K562 (cell line): ENCODE measurements at regions not wholly inside any gene's neighbourhood (a gene's known extent, or its start where the extent isn't known, plus 50 kb on each side); places are given as distances from the start of the nearest gene placed in this dataset.
A peak's percentile ranks its signal among the peaks of the same experiment; 100 is the strongest.

Source experiments
- BRD4 ChIP-seq: fragments of 200-600 bp; sonication (generic); IDR thresholded peaks from 2 replicates; pipeline ENCODE4 v1.6.1; 2017; ENCODE audit warnings: inconsistent platforms
- CBX5 ChIP-seq: IDR thresholded peaks from 2 replicates; pipeline ENCODE4 v1.6.1; 2014; ENCODE audit warnings: low read depth, borderline replicate concordance
- CCNT2 ChIP-seq: IDR thresholded peaks from 2 replicates; pipeline ENCODE4 v1.6.1; 2011; ENCODE audit warnings: borderline replicate concordance, low read depth, mild to moderate bottlenecking, moderate library complexity, mixed read lengths, low read length; ENCODE audit not compliant: insufficient read length; ENCODE audit errors: extremely low read depth
- CHD2 ChIP-seq: IDR thresholded peaks from 2 replicates; pipeline ENCODE4 v1.6.1; 2011; ENCODE audit warnings: low read depth, low read length
- FUS ChIP-seq: fragments of 200-400 bp; formaldehyde crosslinking; optimal IDR thresholded peaks from 2 replicates; pipeline ENCODE3; 2017; ENCODE audit warnings: low read depth, low read length
- JUN ChIP-seq, 2 experiments: sonication (generic) in 1 of 2; formaldehyde crosslinking in 1 of 2; IDR thresholded peaks; 2 replicates each; pipeline versions ENCODE4 v1.6.1 to v1.8.0; 2012 to 2022; ENCODE audit warnings: borderline replicate concordance in 2 of 2, mild to moderate bottlenecking in 2 of 2, improper control_type of control experiment in 1 of 2, low read depth in 1 of 2, low read length in 1 of 2, missing genetic modification reagents in 1 of 2
- KLF6 ChIP-seq: fragments of 250-450 bp; sonication (Bioruptor Pico); IDR thresholded peaks from 2 replicates; pipeline ENCODE4 v1.4.0; 2020; ENCODE audit warnings: mild to moderate bottlenecking, moderate library complexity, borderline replicate concordance
- NCOA1 ChIP-seq: fragments of 450-650 bp; IDR thresholded peaks from 2 replicates; pipeline ENCODE4 v1.6.1; 2016; ENCODE audit warnings: low read depth
- POLR3G ChIP-seq: IDR thresholded peaks from 2 replicates; pipeline ENCODE4 v1.6.1; 2011; ENCODE audit not compliant: insufficient read length, insufficient replicate concordance; ENCODE audit errors: extremely low read depth
- PRPF4 ChIP-seq: fragments of 200-400 bp; formaldehyde crosslinking; IDR thresholded peaks from one replicate; pipeline ENCODE4 v1.6.1; 2017; ENCODE audit warnings: low read length, low read depth, mild to moderate bottlenecking; ENCODE audit not compliant: insufficient read depth, poor library complexity, severe bottlenecking
- RB1 ChIP-seq: fragments of 450-650 bp; IDR thresholded peaks from 2 replicates; pipeline ENCODE4 v1.6.1; 2017; ENCODE audit warnings: low read depth, mild to moderate bottlenecking
- RBBP5 ChIP-seq: fragments of 200-600 bp; sonication (generic); IDR thresholded peaks from 2 replicates; pipeline ENCODE4 v1.6.1; 2012; ENCODE audit warnings: borderline replicate concordance, mild to moderate bottlenecking, low read length, control low read depth, inconsistent platforms; ENCODE audit not compliant: insufficient read depth, poor library complexity, severe bottlenecking
- RFX5 ChIP-seq: IDR thresholded peaks from 2 replicates; pipeline ENCODE4 v1.6.1; 2011; ENCODE audit warnings: low read depth, mild to moderate bottlenecking, improper control_type of control experiment, low read length
- SRF ChIP-seq, 2 experiments: fragments of 250-450, 450-650 bp in 1 of 2; sonication (Bioruptor Pico) in 1 of 2; sonication (generic) in 1 of 2; formaldehyde crosslinking; IDR thresholded peaks; 2 replicates each; pipeline versions ENCODE4 v1.5.0 to v1.5.1; 2020 to 2022; ENCODE audit warnings: mild to moderate bottlenecking in 1 of 2, missing genetic modification reagents in 1 of 2
- STAG1 ChIP-seq: sonication (generic); formaldehyde crosslinking; IDR thresholded peaks from 2 replicates; pipeline ENCODE4 v1.5.0; 2020; ENCODE audit warnings: missing genetic modification reagents, borderline replicate concordance
- ZNF311 ChIP-seq: fragments of 250-450 bp; sonication (Bioruptor Pico); IDR thresholded peaks from 2 replicates; pipeline ENCODE4 v1.4.0; 2020; ENCODE audit warnings: mild to moderate bottlenecking, moderate library complexity
- ZNF436 ChIP-seq: fragments of 250-450, 450-650 bp; sonication (Bioruptor Pico); formaldehyde crosslinking; IDR thresholded peaks from 2 replicates; pipeline ENCODE4 v1.7.0; 2020; ENCODE audit warnings: mild to moderate bottlenecking
- TF ChIP-seq, protein P1 (sequence below), 3 experiments: IDR thresholded peaks in 2 of 3; conservative IDR thresholded peaks in 1 of 3; 2 replicates each; pipeline ENCODE4 v1.5.1; 2011 to 2012; ENCODE audit warnings: low read length in 3 of 3, mild to moderate bottlenecking in 3 of 3, control low read depth in 2 of 3, improper control_type of control experiment in 1 of 3, inconsistent platforms in 1 of 3, low read depth in 1 of 3, mixed read lengths in 1 of 3, moderate library complexity in 1 of 3; ENCODE audit not compliant: insufficient read depth in 2 of 3
- TF ChIP-seq, protein P2 (sequence below): fragments of 150-350 bp; IDR thresholded peaks from 2 replicates; pipeline ENCODE4 v1.6.1; 2014; ENCODE audit warnings: low read depth, mild to moderate bottlenecking, low read length, borderline replicate concordance

DNA sequence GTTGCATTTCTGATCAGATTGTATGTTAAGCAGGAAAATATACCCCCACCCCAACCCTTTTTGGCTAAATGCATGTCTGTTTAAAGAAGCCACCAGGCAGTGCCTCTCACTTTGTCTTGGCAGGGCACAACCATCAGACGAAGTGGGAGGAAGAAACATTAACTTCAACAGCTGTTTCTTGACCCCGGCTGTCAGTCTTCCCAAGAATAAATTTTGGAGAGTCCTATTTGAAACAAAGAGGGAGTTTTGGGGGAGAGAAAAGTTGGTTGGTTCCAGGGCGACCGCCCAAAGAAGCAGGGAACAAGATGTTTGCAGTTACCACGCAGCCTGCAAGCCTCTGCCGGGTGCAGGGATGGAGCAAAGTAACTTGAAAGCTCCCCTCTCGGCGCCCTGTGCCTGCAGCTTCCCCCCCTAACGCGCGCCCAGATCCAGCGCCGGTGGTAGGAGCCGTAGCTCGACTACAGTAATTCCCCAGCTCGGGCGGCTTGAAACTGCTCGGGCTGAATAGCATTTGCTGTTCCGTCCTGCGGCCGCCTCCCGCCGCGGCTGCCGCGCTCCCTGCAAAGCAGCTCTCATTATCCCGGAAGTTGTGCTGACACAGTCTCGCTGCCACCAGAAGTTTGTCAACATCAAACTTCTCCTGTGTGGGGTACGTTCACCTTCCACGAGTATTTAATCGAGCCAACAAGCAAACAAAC is 100.7 kb upstream of the SSBP2 start (continued):
- peak; percentile 38; the same call in 1 of the 2 replicates for TF ChIP-seq CHD2
- TF ChIP-seq NCOA1, result peak; percentile 41; the same call in 1 of the 2 replicates
- 0 out of 2 replicates have a peak, but pooled peaks have one; percentile 24 for TF ChIP-seq CBX5
- TF ChIP-seq STAG1 (CRISPR knock-in tag), result no peak
- TF ChIP-seq BRD4, result no peak; the same call in 1 of the 2 replicates
- TF ChIP-seq CCNT2, result peak; percentile 97
- no peak; a peak in 1 of 4 replicates for TF ChIP-seq SRF (CRISPR knock-in tag; IDR thresholded peaks at IDR 0.05)
- TF ChIP-seq POLR3G, result no peak
- peak; percentile 94 for TF ChIP-seq RB1
- TF ChIP-seq FUS, result no peak
- TF ChIP-seq RFX5, result no peak
- TF ChIP-seq RBBP5, result peak; percentile 73
- TF ChIP-seq JUN (IDR thresholded peaks at IDR 0.05; ENCODE audit: borderline replicate concordance, low read depth, low read length), result no peak
- TF ChIP-seq JUN (CRISPR knock-in tag; IDR thresholded peaks at IDR 0.05; ENCODE audit: borderline replicate concordance), result no peak
- no peak for TF ChIP-seq PRPF4
- TF ChIP-seq, protein P1, sequence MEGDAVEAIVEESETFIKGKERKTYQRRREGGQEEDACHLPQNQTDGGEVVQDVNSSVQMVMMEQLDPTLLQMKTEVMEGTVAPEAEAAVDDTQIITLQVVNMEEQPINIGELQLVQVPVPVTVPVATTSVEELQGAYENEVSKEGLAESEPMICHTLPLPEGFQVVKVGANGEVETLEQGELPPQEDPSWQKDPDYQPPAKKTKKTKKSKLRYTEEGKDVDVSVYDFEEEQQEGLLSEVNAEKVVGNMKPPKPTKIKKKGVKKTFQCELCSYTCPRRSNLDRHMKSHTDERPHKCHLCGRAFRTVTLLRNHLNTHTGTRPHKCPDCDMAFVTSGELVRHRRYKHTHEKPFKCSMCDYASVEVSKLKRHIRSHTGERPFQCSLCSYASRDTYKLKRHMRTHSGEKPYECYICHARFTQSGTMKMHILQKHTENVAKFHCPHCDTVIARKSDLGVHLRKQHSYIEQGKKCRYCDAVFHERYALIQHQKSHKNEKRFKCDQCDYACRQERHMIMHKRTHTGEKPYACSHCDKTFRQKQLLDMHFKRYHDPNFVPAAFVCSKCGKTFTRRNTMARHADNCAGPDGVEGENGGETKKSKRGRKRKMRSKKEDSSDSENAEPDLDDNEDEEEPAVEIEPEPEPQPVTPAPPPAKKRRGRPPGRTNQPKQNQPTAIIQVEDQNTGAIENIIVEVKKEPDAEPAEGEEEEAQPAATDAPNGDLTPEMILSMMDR (IDR thresholded peaks at IDR 0.05 in 2 of 3, conservative IDR thresholded peaks at IDR 0.05 in 1 of 3; ENCODE audit: insufficient read depth in 2 of 3, low read depth in 1 of 3, low read length in 3 of 3), result no peak
- no peak for TF ChIP-seq ZNF311 (CRISPR knock-in tag)
- peak; percentile 88 for TF ChIP-seq KLF6 (CRISPR knock-in tag)
- TF ChIP-seq, protein P2, sequence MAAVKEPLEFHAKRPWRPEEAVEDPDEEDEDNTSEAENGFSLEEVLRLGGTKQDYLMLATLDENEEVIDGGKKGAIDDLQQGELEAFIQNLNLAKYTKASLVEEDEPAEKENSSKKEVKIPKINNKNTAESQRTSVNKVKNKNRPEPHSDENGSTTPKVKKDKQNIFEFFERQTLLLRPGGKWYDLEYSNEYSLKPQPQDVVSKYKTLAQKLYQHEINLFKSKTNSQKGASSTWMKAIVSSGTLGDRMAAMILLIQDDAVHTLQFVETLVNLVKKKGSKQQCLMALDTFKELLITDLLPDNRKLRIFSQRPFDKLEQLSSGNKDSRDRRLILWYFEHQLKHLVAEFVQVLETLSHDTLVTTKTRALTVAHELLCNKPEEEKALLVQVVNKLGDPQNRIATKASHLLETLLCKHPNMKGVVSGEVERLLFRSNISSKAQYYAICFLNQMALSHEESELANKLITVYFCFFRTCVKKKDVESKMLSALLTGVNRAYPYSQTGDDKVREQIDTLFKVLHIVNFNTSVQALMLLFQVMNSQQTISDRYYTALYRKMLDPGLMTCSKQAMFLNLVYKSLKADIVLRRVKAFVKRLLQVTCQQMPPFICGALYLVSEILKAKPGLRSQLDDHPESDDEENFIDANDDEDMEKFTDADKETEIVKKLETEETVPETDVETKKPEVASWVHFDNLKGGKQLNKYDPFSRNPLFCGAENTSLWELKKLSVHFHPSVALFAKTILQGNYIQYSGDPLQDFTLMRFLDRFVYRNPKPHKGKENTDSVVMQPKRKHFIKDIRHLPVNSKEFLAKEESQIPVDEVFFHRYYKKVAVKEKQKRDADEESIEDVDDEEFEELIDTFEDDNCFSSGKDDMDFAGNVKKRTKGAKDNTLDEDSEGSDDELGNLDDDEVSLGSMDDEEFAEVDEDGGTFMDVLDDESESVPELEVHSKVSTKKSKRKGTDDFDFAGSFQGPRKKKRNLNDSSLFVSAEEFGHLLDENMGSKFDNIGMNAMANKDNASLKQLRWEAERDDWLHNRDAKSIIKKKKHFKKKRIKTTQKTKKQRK, result no peak
- TF ChIP-seq ZNF436 (CRISPR knock-in tag), result no peak
